GM23248 (cell line): ENCODE measurements at regions not wholly inside any gene's neighbourhood (a gene's known extent, or its start where the extent isn't known, plus 50 kb on each side); places are given as distances from the start of the nearest gene placed in this dataset.

ENCODE experiments used
- EZH2 ChIP-seq: fragments of 200-600 bp; sonication (generic); IDR thresholded peaks from 2 replicates; pipeline ENCODE4 v1.6.1; 2018; ENCODE audit warnings: antibody characterized with exemption, mild to moderate bottlenecking; ENCODE audit not compliant: insufficient read depth, poor library complexity, severe bottlenecking
- EZH2phosphoT487 ChIP-seq: fragments of 200-600 bp; sonication (generic); IDR thresholded peaks from 2 replicates; pipeline ENCODE4 v1.6.1; 2018; ENCODE audit warnings: antibody characterized with exemption, moderate library complexity, mild to moderate bottlenecking, low read depth; ENCODE audit not compliant: insufficient read depth

DNA sequence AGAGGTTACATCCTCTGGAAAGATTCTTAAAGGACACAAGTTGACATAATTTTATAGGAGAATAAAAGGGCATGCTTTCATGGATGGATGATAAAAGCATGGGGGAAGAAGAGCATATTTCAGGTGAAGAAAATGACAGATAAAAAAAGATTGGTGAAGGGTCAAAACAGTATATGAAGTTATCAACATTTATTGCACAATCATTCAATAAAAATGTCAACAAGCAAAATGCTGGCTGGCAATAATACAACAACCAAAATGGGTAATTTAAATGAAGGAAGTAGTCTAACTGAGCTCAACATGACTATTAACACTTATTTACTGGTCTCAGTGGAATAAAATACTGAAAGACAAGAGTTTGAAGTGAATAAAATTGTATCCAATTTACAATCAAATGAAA lies 696.7 kb downstream of the SQOR start:
- TF ChIP-seq EZH2 (no peak), EZH2phosphoT487 (no peak)
